ENCODE measurements at regions not wholly inside any gene's neighbourhood (a gene's known extent, or its start where the extent isn't known, plus 50 kb on each side); places are given as distances from the start of the nearest gene placed in this dataset.

DNA sequence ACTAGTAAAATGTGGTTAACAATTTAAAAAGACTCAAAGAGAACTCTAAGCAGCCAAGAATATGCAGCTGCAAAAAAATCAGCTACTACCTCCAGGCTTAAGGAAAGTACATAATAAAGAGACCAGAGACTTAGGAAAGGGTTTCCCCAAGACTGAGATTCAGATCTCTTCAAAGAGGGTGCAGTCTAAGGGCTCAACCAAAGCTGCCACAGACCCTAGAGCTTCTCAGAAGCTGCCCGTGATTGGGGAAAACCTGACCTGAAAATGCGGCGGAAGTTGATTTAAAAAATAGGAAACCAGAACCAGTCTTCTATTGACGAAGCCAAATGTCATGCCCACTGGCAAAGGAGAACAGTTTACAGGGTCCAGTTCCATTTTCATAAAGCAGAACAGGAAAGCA, 516.8 kb upstream of the MARCKS start:
- no peak for DNase-seq (ENCODE audit: low read depth in 2 of 2)

DNA sequence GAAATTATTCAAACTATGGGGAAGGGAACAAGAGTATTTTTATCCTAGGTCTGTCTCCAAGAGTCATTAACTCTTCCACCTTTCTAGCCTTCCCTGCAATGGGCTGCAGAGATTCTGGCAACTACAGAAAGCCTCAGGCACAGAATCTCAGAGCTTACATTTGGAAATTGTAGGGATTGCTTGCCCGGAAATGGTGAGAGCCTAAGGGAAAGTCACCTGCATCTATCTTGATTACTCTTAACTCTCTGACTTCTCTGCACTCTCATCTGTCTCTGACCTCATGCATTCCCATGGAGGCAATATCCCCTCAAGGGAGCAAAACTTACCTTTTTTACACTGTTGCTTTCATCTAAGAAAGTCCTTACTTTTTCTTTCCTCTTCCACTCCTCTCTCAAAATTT, 513.2 kb upstream of the MARCKS start:
- DNase-seq (ENCODE audit: low read depth in 2 of 2), result no peak

DNA sequence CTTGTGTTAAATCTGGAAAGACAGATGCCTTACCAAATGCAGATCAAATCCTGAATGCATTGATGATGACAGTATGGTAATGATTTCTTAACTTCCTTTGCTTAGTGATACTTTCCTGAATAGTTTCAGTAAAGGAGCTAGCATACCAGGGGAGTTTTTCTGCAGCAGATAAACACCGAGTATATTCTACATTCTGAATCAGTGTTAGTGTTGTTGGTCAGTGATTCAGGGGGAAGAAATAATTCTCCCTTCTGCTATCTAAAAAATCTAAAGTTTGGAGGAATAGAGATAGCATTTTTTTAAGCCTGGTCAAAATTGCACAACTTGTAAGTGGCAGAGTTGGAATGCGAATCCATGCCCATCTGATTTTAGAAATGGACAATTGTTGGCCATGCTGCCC, 512.2 kb upstream of the MARCKS start:
- no peak for DNase-seq (ENCODE audit: low read depth in 2 of 2)

DNA sequence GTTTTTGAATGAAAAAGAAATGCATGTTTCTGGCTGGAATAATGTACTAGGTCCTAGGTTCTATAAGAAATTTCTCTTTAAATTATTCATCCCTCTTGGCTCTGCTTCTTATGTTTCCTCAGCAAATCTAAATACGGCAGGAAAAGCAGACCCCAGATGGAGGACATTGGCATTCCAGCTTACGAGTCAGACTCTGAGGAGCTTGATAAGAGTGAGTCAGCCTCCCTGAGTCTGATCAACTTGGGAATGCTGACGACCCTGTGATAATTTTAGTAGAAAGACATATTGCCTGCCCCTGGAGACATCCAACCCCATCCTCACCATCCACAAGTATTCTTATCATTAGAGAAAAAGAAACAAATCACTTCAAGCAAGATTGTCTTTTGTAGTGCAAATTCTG, 509.7 kb upstream of the MARCKS start:
- DNase-seq (ENCODE audit: low read depth in 2 of 2), result no peak

DNA sequence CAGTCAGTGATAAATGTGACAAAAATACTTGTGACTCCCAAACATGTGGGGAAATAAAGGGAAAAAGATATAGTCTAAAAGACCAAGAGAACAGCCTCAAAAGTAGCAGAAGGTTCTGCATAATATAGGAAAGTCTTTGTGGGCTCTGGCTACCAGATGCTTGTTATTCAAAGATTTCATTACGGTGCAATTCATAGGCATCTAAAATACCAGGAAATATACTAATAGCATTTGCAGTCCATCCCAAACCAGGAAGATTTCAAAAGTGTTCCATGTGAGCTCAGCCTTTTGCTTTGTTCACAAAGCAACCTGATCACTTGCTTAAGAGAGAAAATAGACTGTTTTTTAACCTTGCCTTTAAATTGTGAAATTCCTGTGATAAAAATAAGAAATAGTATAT, 506.7 kb upstream of the MARCKS start:
- DNase-seq (ENCODE audit: low read depth in 2 of 2), result no peak

DNA sequence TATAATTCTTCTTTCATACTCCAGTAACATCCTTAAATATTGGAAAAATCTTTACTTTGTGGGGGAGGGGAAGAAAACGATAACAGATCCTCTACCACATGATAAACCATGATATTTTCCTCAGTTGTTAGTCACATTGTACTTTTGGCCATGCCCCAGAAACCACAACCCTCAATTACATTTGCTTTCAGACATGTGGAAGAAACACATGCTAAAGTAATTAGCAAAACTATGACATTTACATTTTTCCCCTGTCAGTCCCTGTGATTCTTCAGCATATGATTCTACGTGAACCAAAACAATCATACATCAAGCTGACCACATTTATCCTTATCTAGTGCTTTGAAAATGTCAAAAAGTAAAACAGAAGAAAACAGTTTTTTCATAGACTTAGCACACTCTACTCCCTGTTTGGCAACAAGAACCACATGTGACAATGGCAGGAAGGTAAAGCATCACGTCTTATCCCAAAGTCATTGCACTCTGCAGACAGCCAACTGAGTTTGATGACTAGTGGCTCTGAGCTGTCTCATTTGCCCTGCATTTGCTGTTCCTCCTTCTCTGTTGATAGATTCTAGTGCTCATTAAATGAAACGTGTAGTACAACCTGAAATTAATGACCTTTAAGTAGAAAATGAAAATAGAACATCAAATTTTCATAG, 505.8 kb upstream of the MARCKS start:
- no peak for DNase-seq (ENCODE audit: low read depth in 2 of 2)

DNA sequence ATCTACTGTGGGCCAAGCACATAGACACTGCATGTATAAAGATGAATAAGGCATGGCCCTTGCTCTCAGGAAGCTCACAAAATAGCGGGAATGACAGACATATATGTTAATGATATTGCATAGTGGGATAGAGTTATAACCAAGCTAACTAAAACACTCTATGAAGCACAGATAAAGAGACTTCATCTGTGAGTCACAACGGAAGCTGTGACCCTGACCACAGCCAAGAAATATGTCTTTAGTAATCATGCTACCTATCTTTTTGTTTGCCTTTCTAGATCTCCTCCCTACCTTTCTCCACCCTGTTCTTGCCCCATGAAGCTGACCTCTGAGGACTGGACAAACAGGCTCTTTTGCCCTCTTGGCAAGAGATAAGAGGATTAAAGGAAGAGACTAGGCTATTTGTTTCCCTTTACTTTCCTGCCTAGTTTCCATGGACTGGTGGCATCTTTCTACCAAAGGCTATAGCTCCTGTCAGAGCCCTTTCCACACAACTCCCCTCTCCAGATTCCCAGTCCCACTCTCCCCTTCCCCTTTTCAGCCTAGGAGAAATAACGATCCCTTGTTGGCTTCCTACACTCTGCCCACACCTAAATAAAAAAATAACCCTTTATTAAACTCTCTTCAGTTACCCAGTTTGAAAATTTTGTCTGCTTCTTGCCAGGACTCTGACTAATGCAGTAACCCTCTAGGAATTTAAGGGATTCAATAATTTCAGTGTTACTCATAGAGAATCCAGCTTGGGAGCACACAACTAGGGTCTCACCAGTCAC, 504.9 kb upstream of the MARCKS start:
- DNase-seq (ENCODE audit: low read depth in 2 of 2), result no peak

DNA sequence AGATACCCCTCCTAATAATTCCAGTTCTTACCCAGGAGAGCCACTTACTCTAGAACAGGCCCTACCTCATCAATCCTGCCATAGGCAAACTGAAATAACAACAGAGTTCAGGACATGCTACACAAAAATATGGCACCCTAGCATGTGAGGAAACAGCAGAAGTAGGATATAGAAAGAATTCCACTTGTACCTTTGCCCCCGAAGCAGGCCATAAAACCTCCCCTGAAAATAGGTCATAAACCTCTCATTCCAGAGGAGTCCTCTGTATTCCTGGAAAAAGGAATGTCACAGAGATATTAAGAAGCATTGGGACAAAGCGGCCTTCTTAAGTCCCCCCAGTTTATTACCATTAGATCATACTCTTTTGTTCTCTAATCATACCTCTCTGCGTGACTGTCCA, 504.3 kb upstream of the MARCKS start:
- no peak for DNase-seq (ENCODE audit: low read depth in 2 of 2)

DNA sequence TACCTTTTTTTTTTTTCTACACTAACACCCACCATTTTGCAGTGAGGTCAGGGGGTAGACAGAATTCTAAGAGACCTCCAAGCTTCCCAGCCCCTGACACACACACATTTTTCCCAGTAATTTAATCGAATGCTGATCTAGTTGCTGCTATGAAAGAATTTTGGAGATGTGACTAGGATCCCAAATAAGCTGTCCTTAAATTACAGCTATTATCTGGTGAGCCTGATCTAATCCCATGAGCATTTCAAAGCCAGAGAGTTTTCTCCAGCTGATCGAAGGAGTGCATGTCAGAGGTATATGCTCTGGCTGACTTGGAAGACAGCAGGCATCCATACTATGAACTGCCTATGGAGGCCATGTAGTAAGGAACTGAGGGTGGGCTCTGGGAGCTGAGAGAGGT, 503.8 kb upstream of the MARCKS start:
- no peak for DNase-seq (ENCODE audit: low read depth in 2 of 2)

DNA sequence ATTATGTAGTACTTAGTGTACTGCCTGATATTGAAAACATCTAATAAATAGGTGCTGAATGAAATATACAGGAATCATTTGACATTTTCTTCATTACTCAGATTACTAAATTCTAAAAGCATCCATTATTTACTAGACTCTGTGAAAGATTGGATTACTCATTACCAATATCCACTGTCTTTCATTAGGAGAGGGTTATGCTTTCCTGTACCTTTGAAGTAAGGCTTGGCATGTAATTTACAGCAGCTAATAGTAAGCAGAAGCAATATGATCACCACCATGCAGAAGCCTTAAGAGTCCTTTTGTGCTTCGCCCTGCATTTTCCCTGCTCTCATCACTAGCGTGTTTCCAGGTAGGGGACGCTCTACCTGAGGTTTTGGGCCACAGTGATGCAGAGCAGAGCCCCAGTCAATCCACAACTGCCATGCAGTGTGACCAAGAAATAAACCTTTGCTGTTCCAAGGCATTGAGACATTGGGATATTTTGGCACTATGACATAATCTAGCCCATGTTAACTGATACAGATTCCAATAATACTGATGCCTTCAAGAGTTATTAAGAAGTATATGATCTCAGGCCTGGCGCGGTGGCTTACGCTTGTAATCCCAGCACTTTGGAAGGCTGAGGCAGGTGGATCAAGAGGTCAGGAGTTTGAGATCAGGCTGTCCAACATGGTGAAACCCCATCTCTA, 502.8 kb upstream of the MARCKS start:
- no peak for DNase-seq (ENCODE audit: low read depth in 2 of 2)

DNA sequence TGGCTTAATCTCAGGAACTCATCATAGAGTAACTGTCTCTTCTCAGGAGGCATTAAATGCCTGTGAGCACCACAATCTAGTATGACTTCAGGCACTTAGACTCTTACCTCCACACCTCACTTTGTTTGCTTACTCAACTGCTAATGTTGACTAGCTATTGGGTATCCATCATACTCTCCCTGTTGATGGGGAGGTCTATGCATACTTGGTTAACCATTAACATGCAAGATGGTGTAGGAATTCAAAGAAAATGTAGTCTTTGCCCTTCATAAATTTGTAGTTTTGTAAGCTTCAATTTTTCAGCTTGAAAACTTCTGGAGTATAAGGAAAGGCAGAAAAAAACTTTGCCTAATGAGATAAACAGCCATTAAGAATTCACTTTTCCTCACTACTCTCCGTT, 501.0 kb upstream of the MARCKS start:
- no peak for DNase-seq (ENCODE audit: low read depth in 2 of 2)

DNA sequence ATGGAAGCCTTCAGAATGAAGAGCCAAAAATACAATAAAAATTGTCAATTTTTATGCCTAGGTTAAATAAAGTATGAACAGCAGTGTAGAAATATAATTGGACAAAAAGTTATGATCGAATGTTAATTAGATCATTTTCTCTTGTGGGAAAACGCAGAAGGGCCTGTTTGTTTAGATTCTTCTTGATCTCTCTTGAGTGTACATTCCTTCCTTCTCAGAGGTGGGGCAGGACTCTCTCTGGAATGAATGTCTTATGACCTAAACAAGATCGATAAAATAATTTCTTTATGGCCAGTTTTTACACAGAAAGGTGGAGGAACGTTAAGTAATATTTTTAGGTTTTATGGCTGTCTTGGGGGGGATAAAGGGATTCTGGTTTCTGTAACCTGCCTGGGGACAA, 500.1 kb upstream of the MARCKS start:
- no peak for DNase-seq (ENCODE audit: low read depth in 2 of 2)

DNA sequence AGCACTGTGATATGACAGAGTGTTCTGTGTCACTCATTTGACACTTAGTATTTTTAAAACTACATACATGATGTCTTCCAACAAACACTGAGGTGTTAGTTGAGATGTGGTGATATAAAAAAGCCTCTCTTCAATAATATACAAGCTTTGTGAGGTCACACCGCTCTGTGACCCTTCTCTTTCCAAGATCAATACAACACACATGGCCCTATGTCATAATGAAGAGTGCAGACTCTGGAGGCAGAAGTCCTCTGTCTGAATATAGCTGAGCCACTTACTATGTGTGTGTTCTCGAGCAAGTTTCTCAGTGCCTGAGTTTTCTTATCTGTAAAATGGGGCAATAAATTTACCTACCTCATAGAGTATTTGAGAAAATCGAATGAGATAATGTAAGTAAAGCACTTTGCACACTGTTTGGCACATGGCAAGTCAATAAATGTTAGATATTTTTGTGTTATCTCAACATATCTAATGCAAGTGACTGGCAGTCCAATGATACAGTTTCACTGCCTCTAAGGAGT, 499.0 kb upstream of the MARCKS start:
- DNase-seq (ENCODE audit: low read depth in 2 of 2), result no peak

DNA sequence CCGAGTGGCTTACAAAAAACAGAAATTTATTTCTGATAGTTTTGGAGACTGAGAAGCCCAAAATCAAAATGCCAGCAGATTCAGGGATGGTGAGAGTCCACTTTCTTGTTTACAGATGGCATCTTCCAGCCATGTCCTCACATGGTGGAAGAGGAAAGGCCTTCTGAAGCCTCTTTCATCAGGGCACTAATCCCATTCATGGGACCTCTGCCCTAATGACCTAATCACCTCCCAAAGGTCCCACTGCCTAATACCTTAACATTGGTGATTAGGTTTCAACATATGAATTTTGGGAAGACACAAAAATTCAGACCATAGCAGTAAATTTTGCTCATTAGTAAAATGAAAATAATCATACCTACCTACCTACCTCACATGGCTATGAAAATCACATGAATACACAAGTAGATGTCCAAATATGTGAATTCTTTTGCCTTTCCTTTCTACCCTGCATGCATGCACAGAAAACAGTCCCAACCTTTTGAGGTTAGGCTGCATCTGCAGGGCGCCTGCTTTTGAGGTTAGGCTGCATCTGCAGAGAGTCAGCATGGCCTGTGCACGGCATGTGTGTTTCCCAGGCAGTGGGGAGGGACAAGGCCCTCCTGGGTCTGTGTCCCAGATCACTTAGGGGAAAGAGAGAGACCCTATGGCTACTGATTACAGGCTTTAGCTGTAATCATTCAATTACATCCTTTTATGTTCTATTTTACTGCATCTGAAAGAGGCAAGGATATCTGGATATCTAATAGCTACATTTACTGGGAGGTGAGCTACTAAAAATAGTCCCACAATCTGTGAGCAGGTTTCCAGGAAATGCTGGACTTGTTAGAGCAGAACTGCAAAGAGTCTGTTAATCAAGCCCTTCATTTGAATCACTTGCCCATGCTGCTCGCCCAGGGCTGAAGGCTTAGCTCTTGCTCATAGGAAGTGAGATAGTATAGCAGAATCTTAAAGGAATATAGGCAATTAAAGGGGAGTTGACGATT, 497.7 kb upstream of the MARCKS start:
- no peak for DNase-seq (ENCODE audit: low read depth in 2 of 2)

DNA sequence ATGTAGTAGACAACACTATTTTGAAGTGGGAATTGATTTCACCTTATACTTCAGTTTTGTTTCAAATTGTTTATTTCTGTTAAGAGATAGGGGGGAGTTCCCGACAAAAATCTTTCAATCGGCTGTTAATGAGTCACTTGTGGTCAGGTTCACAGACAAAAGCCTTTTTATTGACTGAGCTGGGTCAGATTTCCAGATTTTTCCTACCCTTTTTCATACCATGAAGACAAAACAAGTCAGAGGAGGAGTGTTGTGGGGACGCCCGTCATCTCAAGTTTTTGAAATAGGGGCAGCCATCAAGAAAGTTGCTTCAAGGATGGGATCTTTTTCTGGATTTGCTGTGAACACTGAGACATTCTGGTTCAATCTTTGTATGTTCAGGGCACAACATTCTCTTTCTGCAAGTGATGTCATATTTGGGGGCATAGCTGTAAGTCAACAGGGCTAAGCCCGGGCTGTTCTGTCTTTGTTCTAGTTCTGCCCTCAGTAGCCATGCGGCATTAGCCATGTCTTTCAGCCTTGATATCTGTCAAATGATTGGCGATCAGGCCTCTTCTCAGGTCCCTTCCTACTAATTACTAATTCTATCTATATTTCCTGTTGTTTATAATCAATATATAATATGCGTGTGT, 496.0 kb upstream of the MARCKS start:
- no peak for DNase-seq (ENCODE audit: low read depth in 2 of 2)

DNA sequence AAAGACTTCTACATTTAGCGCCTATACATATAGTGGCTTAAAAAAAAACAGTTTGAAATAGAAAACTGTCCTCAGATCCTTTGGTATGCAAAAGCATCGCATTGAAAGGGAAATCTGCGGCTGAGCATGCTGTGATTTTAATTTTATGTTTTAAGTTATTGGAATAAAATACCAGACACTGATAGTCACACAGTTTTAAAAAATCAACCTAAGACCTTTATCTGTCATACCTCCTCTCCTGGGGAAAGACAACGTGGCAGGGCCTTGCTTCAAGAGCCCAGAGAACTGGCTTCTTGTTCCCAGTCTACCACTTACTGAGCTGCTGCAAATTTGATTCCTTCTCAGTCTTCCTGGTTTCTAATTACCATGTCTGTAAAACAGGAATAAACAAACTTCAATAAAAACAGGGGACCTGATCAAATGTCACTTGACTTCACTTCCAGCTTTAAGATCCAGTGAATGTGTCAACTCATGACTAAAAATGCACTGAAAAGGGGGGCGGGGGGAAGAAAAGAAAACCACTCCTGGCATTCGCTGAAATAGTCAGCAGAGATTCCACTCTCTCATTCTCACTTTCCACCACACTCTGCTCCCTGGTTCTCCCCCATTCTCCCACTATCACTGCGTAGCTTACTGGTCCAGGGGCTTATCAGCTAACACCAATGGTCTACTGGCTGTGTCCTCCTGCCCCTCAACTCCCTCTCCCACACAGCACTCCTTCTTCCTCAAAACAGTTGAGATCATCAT, 494.7 kb upstream of the MARCKS start:
- DNase-seq (ENCODE audit: low read depth in 2 of 2), result no peak

DNA sequence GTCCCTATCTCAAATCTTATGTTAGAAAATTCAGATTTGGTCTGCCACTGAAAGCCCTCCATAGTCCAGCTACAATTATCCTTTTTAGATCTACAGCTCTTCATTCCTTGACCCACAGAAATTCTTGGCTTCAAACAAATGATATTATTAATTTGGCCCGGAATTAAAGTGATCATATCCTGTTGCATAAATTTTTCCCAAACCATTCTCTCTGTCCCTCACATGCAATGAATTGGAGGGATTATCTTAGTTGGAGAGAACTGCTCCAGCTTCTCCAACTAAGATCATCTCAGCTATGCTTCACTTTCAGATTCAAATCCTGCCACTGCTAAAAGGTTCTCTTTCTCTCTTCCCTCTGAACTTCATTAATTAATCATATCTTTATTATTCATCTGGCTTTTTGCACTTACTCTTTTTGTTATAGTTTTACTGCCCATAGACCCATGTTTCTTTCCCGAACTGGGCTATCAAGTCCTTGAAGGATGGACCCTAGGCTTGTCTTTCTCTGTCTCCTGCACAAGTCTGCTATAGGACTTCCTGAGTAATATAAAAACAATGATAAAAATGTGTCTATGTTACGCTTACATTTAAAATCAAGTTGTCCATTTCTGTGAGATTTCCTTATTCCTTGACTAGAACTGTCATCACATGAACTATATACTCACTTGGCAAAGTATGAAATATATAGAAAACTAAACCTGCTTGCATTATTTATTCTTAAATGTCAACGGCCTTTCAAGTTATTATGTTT, 493.9 kb upstream of the MARCKS start:
- DNase-seq (ENCODE audit: low read depth in 2 of 2), result no peak

DNA sequence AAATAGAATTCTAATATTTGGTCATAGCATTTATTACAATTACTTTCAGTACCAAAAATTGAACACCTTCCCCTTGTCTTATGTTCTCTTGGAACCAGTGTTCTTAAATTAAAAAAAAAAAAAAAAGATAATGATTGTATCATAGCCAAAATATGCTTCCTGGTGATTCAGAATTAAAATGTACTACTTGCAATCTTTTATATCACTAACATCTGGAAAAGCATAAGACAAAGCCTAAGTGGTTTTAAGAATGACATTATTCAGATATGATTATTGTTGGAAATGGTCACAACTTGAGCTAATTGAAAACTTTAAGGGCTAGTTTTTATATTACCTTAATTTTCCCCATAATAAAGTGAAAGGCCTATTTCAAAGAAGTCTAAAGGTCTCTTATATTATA, 493.3 kb upstream of the MARCKS start:
- DNase-seq (ENCODE audit: low read depth in 2 of 2), result no peak

DNA sequence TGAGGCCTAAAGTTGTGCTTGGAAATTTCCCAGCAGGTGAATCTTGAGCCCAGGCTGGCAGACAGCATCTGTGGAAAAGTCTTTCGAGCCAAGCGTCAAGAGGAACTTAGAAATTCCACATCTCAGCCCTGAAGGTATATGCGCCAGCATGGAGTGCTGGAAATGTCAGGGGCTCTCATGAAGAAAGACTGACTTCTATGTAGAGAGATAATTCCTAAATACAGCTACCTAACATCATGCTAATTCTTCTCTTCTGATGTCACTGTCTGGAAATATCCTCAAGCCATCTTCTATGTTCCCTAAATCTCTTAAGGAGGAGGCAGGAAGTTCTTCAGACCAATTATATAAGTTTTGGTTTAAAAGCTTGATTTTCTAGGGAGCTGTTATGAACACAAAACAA, 492.4 kb upstream of the MARCKS start:
- DNase-seq (ENCODE audit: low read depth in 2 of 2), result no peak

DNA sequence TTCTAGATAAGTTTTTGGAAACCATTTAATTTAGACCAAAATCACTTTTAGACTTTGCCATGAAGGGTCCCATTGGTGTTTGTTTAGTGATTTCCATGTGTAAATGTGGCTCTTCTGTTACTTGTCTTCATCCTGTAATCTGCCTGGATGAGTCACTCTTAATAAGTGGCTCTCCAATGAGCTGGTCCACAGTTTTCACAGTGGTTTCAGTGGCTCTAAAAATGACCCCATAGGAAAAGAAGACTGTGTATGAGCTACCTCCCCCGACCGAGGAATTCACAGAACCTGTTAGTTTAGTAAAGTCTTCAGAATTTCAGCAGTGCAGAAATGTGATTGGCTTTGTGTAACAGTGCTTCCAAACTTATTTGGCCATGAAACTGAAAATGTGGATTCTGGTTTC, 492.0 kb upstream of the MARCKS start:
- no peak for DNase-seq (ENCODE audit: low read depth in 2 of 2)

Data from stimulated activated CD4-positive, alpha-beta T cell treated with anti-CD3 and anti-CD28 coated beads, Interleukin-1b, Interleukin-23, amount 100 ng/mL, for 4 hours (primary cell).